Activated CD4-positive, alpha-beta T cell treated with anti-CD3 and anti-CD28 coated beads, Interleukin-2, amount 50 U/mL, for 16 hours (primary cell): ENCODE measurements at regions not wholly inside any gene's neighbourhood (a gene's known extent, or its start where the extent isn't known, plus 50 kb on each side); places are given as distances from the start of the nearest gene placed in this dataset.
A peak's percentile ranks its signal among the peaks of the same experiment; 100 is the strongest.

ENCODE experiments used
- DNase-seq: peaks from one replicate; pipeline ENCODE4 v3.0.0-alpha.2; 2020

DNA sequence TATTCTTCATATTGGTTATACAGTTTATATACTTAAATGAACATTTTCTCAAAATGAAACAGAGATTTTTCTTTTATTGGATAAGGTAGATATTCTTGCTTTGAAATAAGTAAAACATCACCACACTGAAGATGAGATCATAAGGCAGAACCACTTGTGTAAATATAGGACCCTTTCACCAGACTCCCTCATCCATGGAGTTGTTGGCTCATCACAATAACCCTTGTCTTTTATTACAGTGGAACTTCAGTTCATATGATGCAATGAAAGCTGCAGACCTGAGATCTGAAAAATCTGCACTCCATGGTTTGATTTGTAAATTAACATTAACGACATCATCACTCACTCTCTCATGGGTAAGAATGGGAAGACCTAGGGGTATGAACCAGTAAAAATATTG, 51.9 kb upstream of the DBX2 start:
- DNase-seq = no peak

DNA sequence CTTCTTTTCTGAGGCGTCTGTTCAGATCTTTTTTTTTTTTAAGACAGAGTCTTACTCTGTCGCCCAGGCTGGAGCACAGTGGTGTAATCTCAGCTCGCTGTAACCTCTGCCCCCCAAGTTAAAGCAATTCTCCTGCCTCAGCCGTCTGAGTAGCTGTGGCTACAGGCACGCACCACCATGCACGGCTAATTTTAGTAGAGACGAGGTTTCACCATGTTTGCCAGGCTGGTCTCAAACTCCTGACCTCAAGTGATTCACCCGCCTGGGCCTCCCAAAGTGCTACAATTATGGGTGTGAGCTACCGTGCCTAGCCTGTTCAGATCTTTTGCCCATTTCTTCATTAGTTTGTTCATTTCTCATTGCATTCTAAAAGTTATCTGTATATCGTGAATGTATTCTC, 55.1 kb upstream of the DBX2 start:
- DNase-seq = no peak

DNA sequence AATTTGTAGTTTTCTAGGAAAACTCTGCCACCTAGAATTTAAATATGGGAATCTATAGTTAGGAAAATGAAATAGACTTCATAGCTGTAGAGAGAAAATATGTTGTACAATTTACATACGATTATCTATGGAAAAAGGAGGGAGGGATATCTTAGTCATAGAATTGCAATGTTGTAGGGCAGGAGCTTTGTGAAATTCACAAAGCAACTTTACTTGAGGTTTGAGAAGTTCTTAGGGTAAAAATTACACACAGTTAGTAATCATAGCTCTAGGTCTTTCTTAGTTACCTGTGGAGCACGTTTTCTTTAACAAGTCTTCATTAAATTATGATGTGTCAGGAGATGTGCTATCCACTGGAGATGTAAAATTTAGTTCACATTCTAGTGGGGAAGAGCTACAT, 61.4 kb upstream of the DBX2 start:
- no peak for DNase-seq

DNA sequence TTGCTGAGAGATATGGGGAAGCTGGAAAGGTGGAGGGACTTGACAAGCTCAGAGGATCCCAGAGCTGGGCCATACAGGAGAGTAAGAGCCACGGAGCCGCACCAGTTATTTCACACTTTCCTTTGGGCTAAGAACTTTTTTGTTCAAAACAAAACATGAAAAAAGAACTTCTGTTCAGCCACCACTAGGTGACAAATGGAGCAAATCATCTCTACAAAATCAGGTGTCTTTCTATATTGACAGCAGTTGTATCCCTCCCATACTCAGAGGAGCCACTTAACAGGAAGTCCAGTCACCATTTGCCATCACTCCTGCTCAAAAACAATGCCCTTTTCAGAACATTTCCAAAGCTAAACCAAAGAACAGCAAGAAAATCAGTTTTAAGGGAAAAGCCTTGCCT, 70.3 kb upstream of the DBX2 start:
- no peak for DNase-seq

DNA sequence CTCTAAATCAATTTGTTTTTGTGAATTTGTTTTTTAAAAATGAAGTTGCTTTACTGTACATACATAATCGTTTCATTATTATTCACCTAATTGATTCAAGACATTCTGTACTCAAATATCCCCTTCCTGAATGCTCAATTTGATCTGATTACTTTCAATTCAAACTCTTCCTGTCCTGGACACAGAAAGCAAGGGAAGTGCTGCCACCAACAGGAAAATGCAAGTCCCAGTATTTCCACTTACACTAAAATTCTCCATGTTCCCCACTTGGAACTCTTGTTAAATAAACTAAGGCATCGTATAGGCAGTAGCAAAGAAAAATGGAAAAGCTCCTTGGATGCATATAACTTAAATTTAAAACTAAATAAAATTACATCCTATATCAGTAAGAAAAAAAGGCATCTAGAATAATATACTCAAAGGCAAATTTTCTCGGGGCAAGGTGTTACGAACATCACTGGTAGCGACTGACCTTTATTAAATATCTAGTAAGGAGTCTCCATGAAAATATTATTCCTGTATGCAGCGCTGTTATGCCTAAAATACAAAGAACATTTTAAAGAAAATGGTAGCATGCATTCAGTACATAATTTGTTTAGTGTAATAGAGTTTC, 72.0 kb upstream of the DBX2 start:
- no peak for DNase-seq

DNA sequence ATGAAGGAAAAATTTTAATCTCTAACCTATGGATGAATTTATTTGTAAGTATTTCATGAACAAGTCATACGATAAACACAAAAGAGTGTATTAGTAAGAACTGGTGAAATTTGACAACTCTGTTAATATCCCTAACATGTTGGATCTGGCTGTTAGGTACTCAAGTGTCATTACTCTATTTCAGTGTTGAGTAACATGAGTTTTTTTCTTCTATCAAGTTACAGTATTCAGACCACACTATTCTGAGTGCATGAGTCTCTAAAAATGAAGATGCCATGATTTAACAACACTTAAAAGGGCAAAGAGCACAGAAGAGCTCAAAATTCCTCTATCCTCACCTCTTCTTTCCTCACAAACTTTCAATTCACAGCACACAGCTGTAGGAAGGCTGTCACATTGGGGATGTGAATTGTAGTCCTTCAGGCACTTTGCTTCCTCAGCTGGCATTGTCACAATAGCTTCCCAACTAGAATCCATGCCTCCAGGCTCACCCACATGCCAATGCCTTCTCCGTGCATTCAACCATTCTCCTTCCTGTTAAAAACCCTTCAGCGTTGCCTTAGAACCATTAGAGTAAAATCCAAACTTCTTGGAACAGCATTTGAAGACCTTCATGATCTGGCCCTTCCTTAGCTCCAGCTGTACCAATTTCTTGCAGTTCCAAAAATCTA, 73.7 kb upstream of the DBX2 start:
- DNase-seq = no peak

DNA sequence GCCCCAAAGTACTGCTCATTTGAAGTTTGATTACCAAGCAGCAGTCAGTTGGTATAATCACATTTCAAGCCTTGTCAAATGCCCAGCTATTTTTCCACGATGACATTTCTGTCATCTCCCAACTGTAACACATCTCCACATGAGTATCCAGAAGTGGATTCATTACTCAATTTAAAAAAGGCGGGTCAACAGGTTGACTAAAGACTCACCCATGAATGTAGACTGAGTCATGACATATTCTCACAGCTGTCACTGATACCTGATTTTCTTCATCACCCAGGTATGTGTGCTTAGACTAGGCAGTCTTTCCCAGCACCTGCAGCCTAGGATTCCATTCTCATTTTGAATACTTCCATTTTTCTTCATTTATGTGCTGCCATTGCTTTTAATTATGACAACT, 75.1 kb upstream of the DBX2 start:
- DNase-seq = no peak

DNA sequence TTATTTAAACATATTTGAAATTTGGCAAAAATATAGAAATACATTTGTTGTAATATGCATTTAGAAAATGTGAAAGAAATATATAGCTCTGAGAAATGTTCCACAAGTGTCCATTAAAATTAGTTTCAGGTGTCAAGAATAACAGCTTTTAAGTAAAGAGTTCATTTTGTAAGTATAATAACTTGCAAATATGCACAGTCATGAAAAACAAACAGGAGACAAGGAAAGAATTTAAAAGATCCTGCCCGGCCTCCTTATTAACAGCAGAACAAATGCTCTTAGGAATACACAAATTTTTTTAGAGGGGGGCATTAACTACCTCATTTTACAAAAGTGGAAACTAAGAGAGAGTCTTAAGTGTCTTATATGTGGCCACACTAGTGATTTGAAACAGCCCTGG, 77.7 kb upstream of the DBX2 start:
- no peak for DNase-seq

DNA sequence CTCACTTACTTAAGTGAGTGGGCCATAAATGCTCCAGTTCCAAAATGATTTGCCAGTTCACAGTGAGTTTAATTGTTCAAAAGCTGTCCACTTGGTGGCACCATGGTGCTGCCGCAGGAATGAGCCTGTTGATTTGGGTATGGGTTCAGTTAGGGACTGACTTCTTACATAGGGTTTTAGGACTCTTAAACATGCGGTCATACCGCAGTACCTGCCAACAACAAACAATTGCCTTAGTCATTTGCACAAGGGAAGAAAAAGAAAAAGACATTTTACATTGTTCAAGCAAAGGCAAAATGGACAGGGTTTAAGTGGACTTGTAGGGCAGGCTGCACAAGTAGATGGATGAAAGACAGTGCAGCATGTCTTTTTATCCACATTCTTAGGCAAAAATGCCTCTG, 80.0 kb upstream of the DBX2 start:
- DNase-seq = peak; percentile 61

DNA sequence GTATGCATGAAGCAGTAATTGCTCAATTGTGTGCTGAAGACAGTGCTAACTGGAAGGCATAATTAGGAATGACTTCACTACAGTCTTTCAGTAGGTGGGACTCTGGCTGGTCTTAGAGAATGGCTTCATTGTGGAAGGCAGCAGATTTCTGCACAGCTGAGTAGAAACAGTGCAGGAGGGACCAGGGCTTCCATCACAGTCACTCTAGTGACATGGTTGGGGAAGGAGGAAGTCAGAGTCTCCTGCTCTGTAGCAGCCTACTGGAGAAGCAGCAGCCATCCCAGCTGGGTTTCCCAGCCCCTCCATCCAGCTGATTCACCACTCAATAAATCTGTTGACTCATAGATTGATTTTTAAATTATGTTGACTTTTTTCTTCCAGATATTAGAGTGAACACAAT, 80.6 kb upstream of the DBX2 start:
- no peak for DNase-seq

DNA sequence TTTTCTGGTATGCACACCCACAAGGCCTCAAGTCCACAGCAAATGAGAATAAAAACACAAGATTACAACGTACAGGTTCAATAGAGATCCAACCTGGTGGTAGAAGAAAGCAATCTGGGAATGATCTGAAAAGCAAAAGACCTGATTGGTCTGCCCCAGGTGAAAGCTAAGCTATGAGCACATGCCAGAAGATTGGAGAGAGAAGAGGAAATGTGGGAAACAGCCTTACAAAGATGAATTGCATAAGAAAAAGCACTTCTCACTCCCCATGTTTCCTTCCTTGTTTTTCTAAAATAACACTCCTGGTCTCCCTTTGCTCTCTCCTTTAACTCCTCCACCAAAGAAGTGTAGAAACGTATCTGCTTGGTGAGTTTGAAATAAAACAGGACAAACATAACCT, 77.3 kb upstream of the ANO6 start:
- DNase-seq = no peak

DNA sequence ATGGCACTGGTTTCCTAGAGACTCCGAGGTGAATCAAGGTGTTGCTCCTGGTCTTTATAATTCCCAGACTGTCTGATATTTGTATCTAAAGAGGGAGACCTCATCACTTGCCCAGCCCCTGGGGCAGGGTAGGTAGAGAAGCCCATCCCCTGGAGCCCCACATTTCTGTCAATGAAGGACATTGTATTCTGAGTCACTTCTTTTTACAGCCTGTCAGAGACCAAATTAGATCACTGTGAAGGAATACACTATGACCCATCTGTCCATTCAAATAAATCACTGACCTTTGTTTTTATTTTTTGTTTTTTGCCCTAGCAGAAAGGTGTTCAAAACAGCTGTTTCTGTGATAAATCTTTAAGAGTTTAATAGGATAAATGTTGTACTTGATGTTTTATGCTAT, 67.9 kb upstream of the ANO6 start:
- DNase-seq = no peak

DNA sequence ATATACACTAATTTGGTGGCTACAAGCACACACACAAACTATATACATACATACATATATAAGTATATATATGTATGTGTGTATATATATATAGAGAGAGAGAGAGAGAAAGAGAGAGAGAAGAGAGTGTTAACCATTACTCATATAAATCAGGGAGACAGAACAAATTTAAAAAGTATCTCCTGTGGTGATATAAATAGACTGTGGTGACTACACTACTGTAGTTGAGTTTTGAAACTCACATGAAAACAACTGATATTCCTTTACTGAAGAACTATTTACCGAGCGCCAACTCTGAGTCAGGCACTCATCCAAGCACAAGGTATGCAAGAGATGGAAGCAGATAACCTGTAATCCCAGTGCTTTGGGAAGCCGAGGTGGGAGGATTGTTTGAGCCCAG, 67.3 kb upstream of the ANO6 start:
- no peak for DNase-seq

DNA sequence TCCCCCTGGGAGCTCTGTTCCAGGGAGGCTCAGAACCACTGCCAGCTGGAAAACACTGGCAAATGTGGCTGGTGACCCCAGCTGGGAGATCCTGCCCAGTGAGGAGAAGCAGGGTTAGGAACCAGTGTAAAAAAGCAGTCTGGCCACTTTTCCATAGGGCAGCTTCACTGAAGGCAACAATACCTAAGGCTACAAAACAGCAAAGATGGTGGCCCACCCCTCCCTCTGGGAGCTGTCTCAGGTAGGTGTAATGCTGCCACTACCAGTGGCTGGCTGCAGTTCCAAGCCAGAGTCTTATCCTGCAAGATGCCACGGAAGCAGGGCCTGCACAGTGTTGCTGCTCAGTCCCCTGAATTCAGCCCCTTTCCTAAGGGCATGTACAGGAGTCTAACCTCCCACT, 50.6 kb upstream of the ANO6 start:
- no peak for DNase-seq

DNA sequence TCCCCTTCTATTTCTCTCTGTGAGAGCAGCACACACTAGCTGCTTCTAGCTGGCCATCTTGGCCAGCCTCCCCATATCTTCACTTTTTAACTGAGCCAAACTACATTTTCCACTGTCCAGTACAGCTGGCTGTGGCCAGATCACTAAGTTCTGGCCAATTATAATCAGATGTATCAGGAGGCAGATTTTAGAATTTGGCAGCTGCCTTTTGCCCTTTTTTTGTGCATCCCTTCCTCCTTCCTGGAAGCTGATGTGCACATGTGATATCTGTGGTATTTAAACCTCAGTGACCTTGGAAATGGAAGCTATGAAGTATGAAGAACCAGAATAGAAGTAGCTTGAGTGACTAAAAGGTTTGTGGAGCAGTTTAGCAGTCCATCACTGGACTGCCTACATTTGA, 49.8 kb upstream of the ANO6 start:
- DNase-seq = no peak
